IMR-90 (cell line): ENCODE measurements at regions not wholly inside any gene's neighbourhood (a gene's known extent, or its start where the extent isn't known, plus 50 kb on each side); places are given as distances from the start of the nearest gene placed in this dataset.

Experiments
- ATAC-seq: fragments of 200-7000 bp; cut with Tn5 transposase; 2 replicates; pipeline ENCODE4 v1.9.1; 2020; ENCODE audit warnings: low read depth, mild to moderate bottlenecking, moderate library complexity
- BruUV-seq: library from RNA; stranded (reverse); fragments of 400-500 nt; replicated peaks from 2 replicates; lab custom pipeline; 2021; lab: Mats Ljungman, UMichigan
- CTCF ChIA-PET: fragments of 300-600 bp; formaldehyde crosslinking; extraction: SDS; loops from one replicate; lab custom pipeline; 2021; ENCODE audit warnings: antibody characterized with exemption; lab: Yijun Ruan, JAX
- POLR2A ChIA-PET: fragments of 300-600 bp; sonication (Branson Sonifier 250); formaldehyde crosslinking; loops from one replicate; lab custom pipeline; 2022; ENCODE audit warnings: antibody characterized with exemption; ENCODE audit not compliant: unreplicated experiment; lab: Charles Lee
- DNase-seq: peaks from one replicate; pipeline ENCODE4 v3.0.0; 2013
- H2AFZ ChIP-seq: replicated peaks from 2 replicates; pipeline ENCODE3; 2013; ENCODE audit warnings: low read length, mild to moderate bottlenecking; ENCODE audit not compliant: poor library complexity
- H2AK5ac ChIP-seq: 2 replicates; pipeline ENCODE4 v1.6.1; 2013; ENCODE audit warnings: low read depth, low read length, inconsistent platforms
- H2AK9ac ChIP-seq: replicated peaks from 2 replicates; pipeline ENCODE3; 2013; ENCODE audit warnings: mild to moderate bottlenecking, low read depth, low read length, moderate library complexity; ENCODE audit not compliant: poor library complexity
- H2BK120ac ChIP-seq: 2 replicates; pipeline ENCODE4 v1.6.1; 2013; ENCODE audit warnings: low read depth, low read length, inconsistent platforms
- H2BK15ac ChIP-seq: 3 replicates; pipeline ENCODE4 v1.6.1; 2013; ENCODE audit warnings: low read depth, low read length, inconsistent platforms
- H2BK20ac ChIP-seq: 2 replicates; pipeline ENCODE4 v1.6.1; 2013; ENCODE audit warnings: low read depth, mild to moderate bottlenecking, inconsistent platforms, low read length, moderate library complexity
- H2BK5ac ChIP-seq: 2 replicates; pipeline ENCODE4 v1.6.1; 2013; ENCODE audit warnings: mild to moderate bottlenecking, low read depth, low read length, inconsistent platforms; ENCODE audit not compliant: poor library complexity, severe bottlenecking
- H3K14ac ChIP-seq: replicated peaks from 2 replicates; pipeline ENCODE4 v1.6.1; 2013; ENCODE audit warnings: low read depth, low read length, inconsistent platforms
- H3K18ac ChIP-seq: 2 replicates; pipeline ENCODE4 v1.6.1; 2013; ENCODE audit warnings: low read depth, low read length, control low read depth
- H3K23ac ChIP-seq: 2 replicates; pipeline ENCODE4 v1.6.1; 2013; ENCODE audit warnings: low read depth, low read length, inconsistent platforms
- H3K27ac ChIP-seq: 2 replicates; pipeline ENCODE4 v1.5.1; 2013; ENCODE audit warnings: mild to moderate bottlenecking, control low read depth, low read length; ENCODE audit not compliant: insufficient read depth
- H3K27me3 ChIP-seq: 2 replicates; pipeline ENCODE4 v1.6.1; 2013; ENCODE audit warnings: low read length; ENCODE audit not compliant: control insufficient read depth, insufficient read depth
- H3K36me3 ChIP-seq: 2 replicates; pipeline ENCODE4 v1.6.1; 2013; ENCODE audit warnings: low read length, mixed read lengths; ENCODE audit not compliant: control insufficient read depth, insufficient read depth
- H3K4ac ChIP-seq: 2 replicates; pipeline ENCODE4 v1.6.1; 2013; ENCODE audit warnings: low read depth, low read length, inconsistent platforms
- H3K4me1 ChIP-seq: 2 replicates; pipeline ENCODE4 v1.6.1; 2013; ENCODE audit warnings: low read length, mixed read lengths; ENCODE audit not compliant: control insufficient read depth, insufficient read depth
- H3K4me2 ChIP-seq: 2 replicates; pipeline ENCODE4 v1.6.1; 2013; ENCODE audit warnings: low read depth, mild to moderate bottlenecking, control low read depth, low read length, moderate library complexity
- H3K4me3 ChIP-seq: 2 replicates; pipeline ENCODE4 v1.5.1; 2013; ENCODE audit warnings: low read depth, mild to moderate bottlenecking, control low read depth, low read length, moderate library complexity; ENCODE audit not compliant: insufficient read depth
- H3K56ac ChIP-seq: 2 replicates; pipeline ENCODE4 v1.6.1; 2013; ENCODE audit warnings: low read length, inconsistent platforms; ENCODE audit not compliant: insufficient read depth; ENCODE audit errors: extremely low read depth
- H3K79me1 ChIP-seq, 2 experiments: 2 replicates each; pipeline ENCODE4 v1.6.1; 2013; ENCODE audit warnings: low read length in 2 of 2, inconsistent platforms in 1 of 2, low read depth in 1 of 2
- H3K9ac ChIP-seq: 2 replicates; pipeline ENCODE4 v1.6.1; 2013; ENCODE audit warnings: low read depth, low read length, control low read depth
- H3K9me1 ChIP-seq: 2 replicates; pipeline ENCODE4 v1.6.1; 2013; ENCODE audit warnings: low read length, inconsistent platforms; ENCODE audit not compliant: insufficient read depth
- H3K9me3 ChIP-seq: 2 replicates; pipeline ENCODE4 v1.6.1; 2013; ENCODE audit warnings: low read length; ENCODE audit not compliant: control insufficient read depth, insufficient read depth
- H4K20me1 ChIP-seq: 2 replicates; pipeline ENCODE4 v1.6.1; 2013; ENCODE audit warnings: low read length, inconsistent platforms; ENCODE audit not compliant: insufficient read depth
- H4K5ac ChIP-seq: 2 replicates; pipeline ENCODE4 v1.6.1; 2013; ENCODE audit warnings: mild to moderate bottlenecking, low read depth, low read length, control low read depth
- H4K8ac ChIP-seq, 2 experiments: 2 replicates each; pipeline ENCODE4 v1.6.1; 2013; ENCODE audit warnings: low read depth in 2 of 2, low read length in 2 of 2, control low read depth in 1 of 2, inconsistent platforms in 1 of 2
- H4K91ac ChIP-seq: 2 replicates; pipeline ENCODE4 v1.6.1; 2013; ENCODE audit warnings: low read depth, low read length, inconsistent platforms; ENCODE audit not compliant: insufficient read depth
- CEBPB ChIP-seq: IDR thresholded peaks from 2 replicates; pipeline ENCODE4 v1.6.1; 2012; ENCODE audit warnings: low read depth, low read length, improper control_type of control experiment
- CHD1 ChIP-seq: IDR thresholded peaks from 2 replicates; pipeline ENCODE4 v1.6.1; 2012; ENCODE audit warnings: low read depth, low read length, improper control_type of control experiment
- ELK1 ChIP-seq: fragments of 150-350 bp; IDR thresholded peaks from 2 replicates; pipeline ENCODE4 v1.6.1; 2016; ENCODE audit warnings: low read depth, mild to moderate bottlenecking, low read length, moderate library complexity, borderline replicate concordance
- FOS ChIP-seq: fragments of 150-350 bp; IDR thresholded peaks from 2 replicates; pipeline ENCODE4 v1.6.1; 2016; ENCODE audit warnings: low read depth, low read length
- MAFK ChIP-seq: IDR thresholded peaks from 2 replicates; pipeline ENCODE4 v1.6.1; 2012; ENCODE audit warnings: low read depth, low read length, improper control_type of control experiment
- MAZ ChIP-seq: IDR thresholded peaks from 2 replicates; pipeline ENCODE4 v1.6.1; 2012; ENCODE audit warnings: low read depth, mild to moderate bottlenecking, low read length, improper control_type of control experiment, moderate library complexity, borderline replicate concordance
- MXI1 ChIP-seq: IDR thresholded peaks from 2 replicates; pipeline ENCODE4 v1.6.1; 2012; ENCODE audit warnings: low read depth, mild to moderate bottlenecking, low read length, moderate library complexity, borderline replicate concordance
- NFE2L2 ChIP-seq: fragments of 150-350 bp; IDR thresholded peaks from 2 replicates; pipeline ENCODE4 v1.6.1; 2016; ENCODE audit warnings: low read depth, mild to moderate bottlenecking, low read length
- POLR2A ChIP-seq: IDR thresholded peaks from 2 replicates; pipeline ENCODE4 v1.6.1; 2012; ENCODE audit warnings: mild to moderate bottlenecking, low read depth, low read length
- RAD21 ChIP-seq: IDR thresholded peaks from 2 replicates; pipeline ENCODE4 v1.6.1; 2012; ENCODE audit warnings: low read length, improper control_type of control experiment
- SMC3 ChIP-seq: fragments of 150-350 bp; IDR thresholded peaks from 2 replicates; pipeline ENCODE4 v1.6.1; 2016; ENCODE audit warnings: low read depth, mild to moderate bottlenecking, antibody characterized with exemption, low read length, moderate library complexity
- USF2 ChIP-seq: fragments of 150-350 bp; IDR thresholded peaks from 2 replicates; pipeline ENCODE4 v1.6.1; 2017; ENCODE audit warnings: mild to moderate bottlenecking, antibody characterized with exemption, low read length, low read depth
- WGBS, 2 experiments: methylation state at CpG; one replicate each; pipeline versions ENCODE4 v1.1.5 to v1.1.7; 2013; ENCODE audit warnings: missing lambda C conversion rate in 2 of 2; ENCODE audit not compliant: insufficient read length in 1 of 2; ENCODE audit errors: extremely low coverage in 2 of 2; 5-methylcytosine and 5-hydroxymethylcytosine counted together
- dilution Hi-C: fragments of 300-500 bp; cut with HindIII; formaldehyde crosslinking; loops from one replicate; pipeline ENCODE4 v1.14.3; 2018; ENCODE audit warnings: low sequenced_read_pairs; ENCODE audit not compliant: unreplicated experiment
- in situ Hi-C: fragments of 300-500 bp; cut with MboI; formaldehyde crosslinking; loops from 3 replicates; pipeline ENCODE4 v1.14.3; 2019; ENCODE audit warnings: low sequenced_read_pairs, inconsistent platforms, mixed read lengths
- intact Hi-C: fragments of 100-400 bp; cut with micrococcal nuclease; formaldehyde crosslinking; loops from 2 replicates; pipeline ENCODE4 v1.10.0; 2022

- Histone ChIP-seq H3K4me1 (no peaks in the 10 kb centered on the region), H4K20me1 (no peaks in the 10 kb centered on the region), H3K9ac (no peak overlapping the region), H3K36me3 (no peaks in the 10 kb centered on the region), H3K18ac (no peak overlapping the region), H3K4ac (no peak overlapping the region), H4K91ac (no peak overlapping the region), H3K4me2 (no peak overlapping the region), H3K14ac (no peak overlapping the region), H3K27me3 (no peaks in the 10 kb centered on the region), H3K4me3 (no peak overlapping the region), H4K8ac (no peak overlapping the region), H2BK20ac (no peak overlapping the region), H3K79me1 (no peaks in the 10 kb centered on the region), H3K27ac (no peak overlapping the region), H2AFZ (no peak overlapping the region), H4K5ac (no peak overlapping the region), H2BK15ac (no peak overlapping the region), H2BK5ac (no peak overlapping the region), H3K56ac (no peak overlapping the region), H3K9me1 (no peaks in the 10 kb centered on the region), H2BK120ac (no peak overlapping the region), H2AK5ac (no peak overlapping the region), H3K9me3 (peaks cover 3% of the 10 kb centered on the region), H3K23ac (no peak overlapping the region), H2AK9ac (no peak overlapping the region)
- in situ Hi-C loops (no loop called here), dilution Hi-C loops (no loop called here), intact Hi-C loops (no loop called here)
- CTCF ChIA-PET = no interaction called here
- ATAC-seq (no peak), DNase-seq (no peak)
- BruUV-seq = no TSS peak
- POLR2A ChIA-PET = no interaction called here
- 57% methylated on average over 1 of the region's 2 CpGs; no CpG with 5 or more reads in 1 of the 2 experiments for WGBS, 2 experiments
- TF ChIP-seq FOS (no peak), MAZ (no peak), NFE2L2 (no peak), MAFK (no peak), USF2 (no peak), MXI1 (no peak), CHD1 (no peak), POLR2A (no peak), CEBPB (no peak), ELK1 (no peak), RAD21 (no peak), SMC3 (no peak)
These were observed 210.4 kb upstream of the AFF2 start for GRCh38 chrX:148290041-148290440.
